GM12874 (cell line): ENCODE measurements at regions not wholly inside any gene's neighbourhood (a gene's known extent, or its start where the extent isn't known, plus 50 kb on each side); places are given as distances from the start of the nearest gene placed in this dataset.

Experiments used
- CTCF ChIP-seq: IDR thresholded peaks from 2 replicates; pipeline ENCODE4 v1.5.1; 2011; ENCODE audit warnings: low read depth, mild to moderate bottlenecking, control low read depth, low read length, moderate library complexity; ENCODE audit not compliant: insufficient read depth

- TF ChIP-seq CTCF, result no peak
Measured at GRCh38 chr10:129032372-129033313, 434.4 kb upstream of the MGMT start.

- no peak for TF ChIP-seq CTCF
Measured at GRCh38 chr10:129033340-129033739, 433.7 kb upstream of the MGMT start.

- no peak for TF ChIP-seq CTCF
Measured at GRCh38 chr10:129033790-129034272, 433.2 kb upstream of the MGMT start.

DNA sequence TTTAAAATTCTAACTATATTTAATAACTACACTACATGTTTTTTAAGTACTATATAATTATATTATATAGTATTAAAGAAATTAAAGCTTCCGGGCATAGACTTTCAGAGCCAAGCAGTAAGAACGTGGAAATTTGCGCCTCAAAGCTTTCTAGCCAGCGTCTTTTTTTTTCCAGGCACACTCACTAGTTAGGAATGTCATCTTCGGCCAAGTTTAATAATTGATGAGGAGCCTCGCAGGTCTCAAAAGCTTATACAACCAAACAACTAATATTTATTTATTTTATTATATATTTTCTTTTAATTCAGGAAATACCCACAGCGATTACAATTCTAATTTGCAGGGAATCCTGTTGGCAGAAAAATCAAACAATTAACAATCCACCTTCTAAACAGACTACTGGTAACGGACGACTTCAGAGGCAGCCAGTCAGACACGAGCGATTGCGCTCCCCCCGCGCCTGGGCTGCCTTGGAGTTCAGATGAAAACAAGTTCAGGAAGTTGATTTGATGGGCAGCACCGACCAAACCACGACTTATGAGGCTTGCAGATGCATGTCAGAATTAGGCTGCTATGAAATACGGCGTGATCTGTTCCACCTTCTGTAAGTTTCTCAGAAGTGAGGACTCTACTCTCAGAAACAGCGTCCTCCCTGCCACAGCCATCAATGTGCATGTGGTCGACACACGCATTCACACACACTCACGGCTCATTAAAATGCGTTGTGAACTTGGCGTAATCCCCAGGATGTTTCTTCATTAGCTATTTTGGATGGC, 431.8 kb upstream of the MGMT start:
- TF ChIP-seq CTCF, result no peak

GRCh38 chr10:129038522-129038921, 428.5 kb upstream of the MGMT start:
- no peak for TF ChIP-seq CTCF

GRCh38 chr10:129039406-129040370, 427.4 kb upstream of the MGMT start:
- TF ChIP-seq CTCF, result no peak
